ENCODE measurements at regions not wholly inside any gene's neighbourhood (a gene's known extent, or its start where the extent isn't known, plus 50 kb on each side); places are given as distances from the start of the nearest gene placed in this dataset.

DNA sequence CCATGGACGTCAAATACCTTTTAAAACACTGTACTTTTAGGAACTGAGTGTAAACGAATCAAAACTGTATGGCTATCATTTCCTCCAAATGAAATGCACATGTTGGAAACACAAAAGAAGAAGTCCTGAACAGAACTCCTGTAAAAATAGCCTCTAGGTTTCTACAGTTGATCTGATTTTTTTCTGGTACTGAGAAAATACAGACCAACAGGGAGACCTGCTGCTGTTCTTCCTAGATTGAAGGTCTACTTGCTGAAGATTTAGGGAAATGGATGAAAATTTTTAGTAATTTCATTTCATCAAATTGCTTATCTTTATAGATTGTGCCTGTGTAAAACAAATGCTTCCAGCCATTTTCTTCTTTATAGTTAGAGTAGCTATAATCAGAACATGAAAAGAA is 520.4 kb downstream of the SLITRK6 start:
- no peak for DNase-seq

DNA sequence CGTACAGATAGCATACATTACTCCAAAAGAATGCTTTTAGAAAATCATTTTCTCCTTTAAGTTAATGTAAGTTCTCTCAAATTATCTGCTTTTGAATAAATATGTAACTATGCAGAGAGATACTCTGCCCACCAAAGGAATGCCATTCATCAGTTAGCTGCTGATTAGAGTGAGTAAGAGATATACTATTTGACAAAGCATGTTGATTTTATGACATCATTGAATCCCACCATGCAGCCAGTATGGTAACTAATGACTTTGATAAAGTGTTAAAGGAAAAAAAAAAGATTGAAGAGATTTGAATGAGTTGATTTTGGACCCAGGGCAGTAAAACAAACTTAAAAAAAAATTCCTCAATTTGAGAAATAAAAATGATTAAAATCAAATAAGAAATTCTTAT is 521.5 kb downstream of the SLITRK6 start:
- DNase-seq = no peak

DNA sequence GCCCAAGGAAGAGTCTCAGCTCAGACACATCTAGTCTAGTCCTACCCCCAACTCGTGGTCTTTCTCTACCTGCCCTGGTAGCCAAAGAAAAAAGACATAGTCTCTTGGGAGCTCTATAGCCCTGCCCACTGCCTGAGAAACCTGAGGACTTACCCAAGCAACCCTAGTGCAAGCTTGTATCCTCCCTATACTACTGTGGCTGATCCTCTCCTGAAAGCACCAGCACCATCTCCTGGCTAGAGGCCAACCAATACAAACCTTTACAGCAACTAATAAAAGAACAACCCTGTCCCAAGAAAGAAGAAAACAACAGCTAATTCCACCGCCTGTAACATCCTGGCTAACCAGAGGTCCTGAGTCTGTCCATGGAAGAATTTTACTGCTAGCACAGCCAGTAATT is 532.4 kb downstream of the SLITRK6 start:
- no peak for DNase-seq

DNA sequence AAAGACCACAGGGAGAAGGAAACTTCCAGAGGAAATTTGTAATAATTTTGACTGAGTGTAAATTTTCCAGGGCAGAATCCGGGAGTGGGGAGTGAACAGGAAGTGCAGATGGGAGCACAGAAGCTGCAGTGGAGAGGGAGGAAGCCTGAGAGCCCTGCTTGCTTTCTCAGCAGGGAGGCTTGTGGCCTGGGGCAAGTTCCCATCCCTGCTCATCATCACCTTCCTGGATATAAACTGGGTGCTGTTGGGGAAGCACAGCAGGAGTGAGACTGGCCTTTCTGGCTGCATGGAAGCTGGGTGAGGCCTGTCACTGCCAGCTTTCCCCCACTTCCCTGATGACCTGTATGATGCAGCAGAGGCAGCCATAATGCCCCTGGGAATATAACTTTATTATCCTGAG is 532.9 kb downstream of the SLITRK6 start:
- no peak for DNase-seq

DNA sequence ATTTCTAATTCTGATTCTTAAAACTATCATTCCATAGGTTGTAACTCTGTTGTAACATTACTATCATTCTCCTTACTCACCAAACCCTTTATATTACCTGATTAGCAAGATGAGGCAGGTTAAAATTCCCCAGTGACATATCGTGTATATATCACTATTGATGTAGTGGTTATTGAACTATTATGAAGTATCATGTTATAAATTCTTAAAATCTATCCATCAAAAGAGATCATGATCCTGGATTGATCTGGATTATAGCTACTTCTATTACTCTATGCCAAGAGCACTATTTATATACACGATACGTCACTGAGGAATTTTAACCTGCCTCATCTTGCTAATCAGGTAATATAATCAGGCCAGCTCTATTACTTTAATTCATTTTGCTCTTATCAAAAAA is 533.9 kb downstream of the SLITRK6 start:
- DNase-seq = no peak

DNA sequence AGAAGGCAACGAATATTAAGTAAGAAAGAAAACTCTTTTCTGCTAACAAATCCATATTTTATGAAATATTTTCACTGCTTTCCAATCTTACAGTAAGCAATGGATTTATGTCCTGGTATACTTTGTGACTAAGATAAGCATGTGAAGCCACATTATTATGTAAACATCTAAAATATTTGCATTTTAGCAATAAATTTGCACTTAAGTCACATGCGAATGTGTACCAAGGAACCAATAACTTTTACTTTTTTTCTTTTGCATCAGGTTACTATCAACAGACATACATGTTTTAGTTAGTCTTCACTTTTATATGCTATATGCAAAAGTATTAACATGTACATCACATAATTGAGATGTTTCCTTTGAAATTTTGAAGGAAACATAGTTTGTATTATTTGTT is 536.7 kb downstream of the SLITRK6 start:
- DNase-seq = no peak

DNA sequence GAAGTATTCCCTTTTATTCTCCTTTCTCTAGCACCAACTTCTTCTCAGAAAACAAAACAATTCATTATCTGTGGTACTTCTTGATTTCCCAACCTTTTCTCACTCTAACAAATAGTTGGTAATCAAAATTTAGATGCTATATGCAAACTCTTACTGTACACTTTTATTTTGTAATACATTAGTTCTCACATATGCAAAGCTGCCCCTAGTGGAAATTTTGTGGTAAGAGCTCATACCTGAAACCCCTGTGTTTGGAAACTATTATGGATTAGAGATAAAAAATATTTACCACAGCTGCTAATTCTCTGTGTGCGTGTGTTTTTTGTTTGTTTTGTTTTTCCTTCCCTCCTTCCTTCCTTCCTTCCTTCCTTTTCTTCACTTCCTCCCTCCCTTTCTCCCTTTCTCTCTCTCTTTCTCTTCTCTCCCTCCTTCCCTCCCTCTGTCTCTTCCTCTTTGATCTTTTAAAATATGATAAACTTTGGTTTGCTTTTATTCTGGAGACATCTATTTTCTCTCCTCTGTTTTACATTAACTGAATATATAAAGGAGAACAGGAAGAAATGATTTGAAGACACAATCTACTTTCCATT is 537.4 kb downstream of the SLITRK6 start:
- no peak for DNase-seq

DNA sequence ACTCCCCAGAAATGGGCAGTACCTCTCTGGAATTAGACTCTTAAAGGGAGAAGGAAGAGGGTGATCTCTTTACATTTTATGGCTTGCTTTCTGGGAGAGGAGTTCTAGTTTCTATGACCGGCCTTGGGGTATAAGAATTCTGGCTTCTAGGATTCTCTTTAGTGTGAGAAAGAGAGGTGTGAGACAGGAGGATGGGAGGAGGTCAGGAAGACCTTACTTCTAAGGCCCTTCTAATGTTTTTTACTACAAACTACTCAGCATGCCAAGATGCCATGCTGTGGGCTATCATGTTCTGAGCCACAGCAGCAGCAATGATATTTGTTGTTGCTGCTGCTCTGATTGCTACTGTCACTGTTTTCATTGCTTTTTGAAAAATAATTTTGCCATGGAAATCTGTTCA is 538.3 kb downstream of the SLITRK6 start:
- DNase-seq = no peak

DNA sequence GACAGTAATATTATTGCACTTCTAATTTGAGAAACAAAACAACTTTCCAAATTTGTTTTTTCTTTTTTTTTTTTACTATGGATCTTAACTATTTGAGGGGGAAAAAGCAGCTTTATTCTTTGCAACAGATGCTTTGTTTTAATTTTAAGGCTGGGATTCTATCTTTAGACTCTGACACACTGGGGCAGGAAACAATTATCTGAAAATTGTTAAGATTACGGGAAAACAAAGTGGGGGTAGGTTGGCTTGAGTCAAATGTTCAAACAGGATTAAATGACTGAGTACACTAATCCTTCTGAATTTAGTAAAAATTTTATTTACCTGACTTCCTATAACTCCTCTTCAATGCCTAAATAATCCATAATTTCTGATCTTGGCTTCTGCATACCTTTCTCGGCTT is 543.2 kb downstream of the SLITRK6 start:
- no peak for DNase-seq

DNA sequence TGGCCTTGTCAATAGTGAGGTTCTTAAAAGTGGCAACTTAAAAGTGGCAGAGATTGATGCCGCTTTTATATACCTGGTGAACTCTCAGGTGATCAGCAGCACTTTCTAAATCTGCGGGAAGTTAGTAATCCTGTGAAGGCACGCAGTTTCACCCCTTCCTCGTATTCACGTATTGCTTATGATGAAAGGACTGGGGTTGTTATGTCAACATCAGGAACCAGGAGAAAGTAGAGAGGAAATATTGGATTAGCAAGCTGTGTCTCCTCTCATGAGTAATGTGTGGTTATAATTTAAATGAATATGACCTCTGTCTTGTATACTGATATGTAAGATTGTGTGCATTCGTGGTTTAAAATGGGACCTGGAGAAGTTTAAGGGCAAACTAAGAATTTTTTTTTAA is 544.6 kb downstream of the SLITRK6 start:
- DNase-seq = no peak

DNA sequence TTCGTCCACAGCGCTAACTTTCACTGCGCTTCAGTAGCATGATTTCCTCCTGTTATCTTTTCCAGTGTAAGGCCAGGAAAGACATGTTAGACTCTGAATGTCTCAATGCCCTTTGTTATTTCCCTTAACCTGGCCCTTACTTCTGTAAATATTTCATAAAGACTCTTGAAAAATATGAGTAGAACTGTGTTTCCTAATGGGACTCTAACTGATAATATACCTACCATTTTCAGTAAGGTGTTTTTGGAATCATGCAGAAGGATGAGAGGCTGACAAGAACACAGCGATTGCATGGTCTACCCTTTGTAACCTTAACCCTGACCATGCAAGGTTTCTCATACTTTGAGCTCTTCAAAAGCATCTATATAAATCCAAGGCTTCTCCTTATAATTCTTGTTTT is 550.1 kb downstream of the SLITRK6 start:
- DNase-seq = no peak

DNA sequence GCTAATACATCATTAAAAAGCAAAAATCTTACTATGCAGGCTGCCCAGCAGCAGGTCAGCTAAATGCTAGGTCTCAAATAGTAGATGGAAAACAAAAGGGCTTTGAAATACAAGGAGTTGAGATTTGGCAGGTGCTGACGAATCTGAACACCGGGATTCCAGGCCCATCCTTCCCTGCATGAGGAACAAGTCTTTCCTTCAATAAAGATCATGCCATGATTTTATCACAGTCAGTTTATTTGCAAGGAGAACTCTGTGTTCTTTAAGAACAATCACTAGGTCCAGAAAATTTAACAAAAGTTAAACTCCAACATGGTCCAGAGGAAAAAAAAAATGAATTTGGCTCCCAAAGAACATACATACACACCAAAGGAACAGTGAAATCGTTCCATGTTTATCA is 551.4 kb downstream of the SLITRK6 start:
- DNase-seq = no peak

DNA sequence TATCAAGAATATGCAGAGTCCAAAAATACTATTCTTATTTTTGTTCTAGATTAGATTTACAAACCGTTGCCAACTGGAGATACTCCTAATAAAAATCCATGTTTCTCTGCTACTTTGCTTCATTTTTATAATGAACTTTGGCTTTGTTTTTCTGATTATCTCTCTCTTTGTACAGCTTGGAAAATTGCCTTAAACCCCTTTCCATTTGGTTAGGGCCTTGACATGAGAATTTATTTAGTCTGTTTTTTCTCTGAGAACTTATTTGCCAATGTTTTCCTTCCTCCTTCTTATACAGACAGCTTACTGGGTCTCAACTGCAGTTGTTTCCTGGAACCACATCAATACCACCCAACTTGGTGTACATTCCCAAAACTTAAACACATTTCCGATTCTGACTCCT is 555.4 kb downstream of the SLITRK6 start:
- no peak for DNase-seq

DNA sequence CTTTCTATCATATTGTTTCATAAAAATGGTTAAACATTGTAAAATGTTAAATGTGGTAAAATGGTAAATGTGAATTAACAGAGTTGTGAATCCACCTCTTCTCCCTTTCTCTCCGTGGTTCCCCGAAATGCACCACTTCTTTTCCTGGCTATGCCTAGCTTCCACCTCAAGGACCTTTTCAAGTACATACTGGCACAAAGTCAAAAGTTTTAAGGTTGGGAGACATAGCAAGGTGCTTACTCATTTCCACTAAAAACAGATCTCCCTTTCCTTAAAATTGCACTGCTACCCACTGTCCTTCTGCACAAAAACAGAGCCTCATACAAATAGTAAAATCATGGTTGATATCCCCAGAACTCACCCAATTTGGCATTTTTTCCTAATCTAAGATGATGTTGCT is 558.2 kb downstream of the SLITRK6 start:
- no peak for DNase-seq

DNA sequence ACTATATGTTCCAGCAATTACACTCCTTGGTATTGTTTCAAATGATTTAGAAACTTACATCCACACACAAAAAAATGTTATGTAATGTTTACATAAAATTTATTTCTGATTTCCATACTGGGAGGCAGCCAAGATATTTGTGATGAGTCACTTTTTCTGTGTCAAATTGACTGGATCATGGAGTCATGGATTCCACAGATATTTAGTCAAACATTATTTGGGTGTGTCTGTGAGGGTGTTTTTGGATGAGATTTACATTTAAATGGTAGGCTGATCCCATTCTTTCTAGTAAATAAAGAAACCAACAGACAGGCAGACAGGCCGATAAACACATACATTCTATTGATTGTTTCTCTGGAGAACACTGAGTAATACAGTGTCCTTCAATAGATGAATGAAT is 562.8 kb downstream of the SLITRK6 start:
- DNase-seq = no peak

DNA sequence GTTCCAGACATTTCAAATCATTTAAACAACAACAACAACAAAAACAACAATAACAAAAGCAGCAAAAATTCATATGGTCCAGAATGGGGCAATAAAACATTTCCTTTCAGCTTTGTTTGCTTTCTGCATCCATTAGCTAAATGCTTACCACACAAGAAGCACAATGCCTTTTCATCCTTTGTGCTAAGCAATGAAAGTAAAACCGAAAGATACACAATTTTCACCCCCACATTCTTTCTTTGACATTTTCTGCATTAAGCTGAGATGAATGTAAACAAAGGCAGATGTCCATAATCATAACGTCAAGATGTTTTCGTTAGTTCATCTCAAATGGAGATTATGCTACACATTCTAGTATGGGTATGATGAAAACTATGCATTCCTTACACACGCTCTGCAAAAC is 568.5 kb downstream of the SLITRK6 start:
- no peak for DNase-seq

DNA sequence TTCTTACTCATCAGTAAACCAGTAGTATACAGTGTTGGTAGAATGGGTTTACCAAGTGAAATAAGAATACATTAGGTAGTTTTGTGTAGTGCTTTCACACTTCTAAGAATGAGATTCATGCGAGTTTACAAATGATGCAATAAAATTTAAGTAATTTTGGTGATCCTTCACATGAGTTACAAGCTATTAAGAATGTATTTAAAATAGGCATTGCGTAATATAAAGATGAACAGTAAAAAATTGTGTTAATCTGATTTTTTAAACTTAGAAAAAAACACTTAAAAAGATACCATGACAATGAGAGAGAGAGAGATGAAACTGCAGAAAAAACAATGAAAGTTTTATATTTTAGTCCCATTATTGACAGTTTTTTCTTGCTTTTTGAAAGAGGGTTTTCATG is 570.5 kb downstream of the SLITRK6 start:
- DNase-seq = no peak

DNA sequence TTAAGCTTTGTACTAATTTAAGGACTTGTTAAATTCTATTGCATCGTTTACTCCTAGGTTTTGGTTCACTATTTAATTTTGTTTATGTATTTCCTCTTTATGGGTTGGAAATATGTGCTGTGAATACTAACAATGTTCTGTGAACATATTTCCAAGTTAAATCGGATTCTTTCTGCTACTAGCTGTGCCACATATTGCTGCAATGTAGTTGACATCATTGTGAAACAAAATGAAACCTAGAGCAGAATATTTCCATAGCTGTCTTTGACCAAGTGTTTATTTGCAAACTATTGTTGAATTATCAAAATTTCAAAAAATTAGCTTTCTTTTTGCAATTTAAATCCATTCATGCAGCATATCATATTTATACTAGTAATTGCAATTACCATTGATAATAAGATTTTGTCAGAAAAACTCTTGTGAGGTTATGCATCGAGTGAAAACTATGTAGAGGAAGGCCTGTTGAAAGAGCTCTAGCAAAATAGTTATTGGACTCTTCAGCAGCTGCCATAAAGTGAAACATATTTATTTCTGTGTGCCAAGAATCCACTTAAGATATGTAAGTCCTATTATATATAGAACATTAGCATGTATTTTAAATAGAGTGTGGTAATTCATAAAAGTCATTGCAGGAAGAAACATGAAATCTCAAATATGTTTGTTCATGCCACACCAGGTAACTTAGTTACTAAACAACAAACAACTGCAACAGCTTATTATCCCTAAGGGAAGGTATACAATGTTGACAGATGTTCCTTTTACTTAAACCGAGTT is 575.1 kb downstream of the SLITRK6 start:
- no peak for DNase-seq

DNA sequence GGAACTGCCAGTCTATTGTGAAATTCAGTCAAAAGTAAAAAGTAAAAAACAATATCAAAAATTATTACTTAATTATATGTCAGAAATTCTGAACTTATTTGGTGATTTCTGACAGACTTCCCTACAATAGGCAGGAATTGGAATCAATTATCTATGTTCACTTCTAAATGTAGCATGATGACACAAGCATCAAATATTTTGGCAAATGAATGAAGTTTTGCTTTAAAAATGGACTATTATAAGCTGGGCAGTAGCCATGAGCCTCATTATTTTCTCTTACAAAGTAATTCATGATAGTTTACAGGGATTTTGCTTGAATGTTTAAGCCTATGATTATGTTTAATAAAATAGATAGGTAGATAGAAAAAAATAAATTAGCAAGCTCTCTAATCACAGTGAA is 582.6 kb downstream of the SLITRK6 start:
- no peak for DNase-seq

DNA sequence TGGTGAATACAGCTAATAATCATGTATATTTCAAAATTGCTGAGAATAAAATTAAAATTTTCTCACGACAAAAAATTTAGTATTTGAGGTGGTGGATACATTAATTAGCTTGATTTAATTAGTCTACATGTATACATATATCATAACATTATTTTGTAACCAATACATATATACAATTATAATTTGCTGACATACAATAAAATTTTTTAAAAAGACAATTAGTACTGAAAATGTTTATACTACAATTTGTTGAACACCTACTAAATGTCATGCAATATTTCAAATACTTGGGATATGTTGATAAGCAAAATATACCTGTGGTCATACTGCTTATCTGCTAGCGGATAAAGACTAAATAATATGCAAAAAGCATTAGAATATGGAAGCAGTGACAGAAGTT is 586.5 kb downstream of the SLITRK6 start:
- DNase-seq = no peak

DNA sequence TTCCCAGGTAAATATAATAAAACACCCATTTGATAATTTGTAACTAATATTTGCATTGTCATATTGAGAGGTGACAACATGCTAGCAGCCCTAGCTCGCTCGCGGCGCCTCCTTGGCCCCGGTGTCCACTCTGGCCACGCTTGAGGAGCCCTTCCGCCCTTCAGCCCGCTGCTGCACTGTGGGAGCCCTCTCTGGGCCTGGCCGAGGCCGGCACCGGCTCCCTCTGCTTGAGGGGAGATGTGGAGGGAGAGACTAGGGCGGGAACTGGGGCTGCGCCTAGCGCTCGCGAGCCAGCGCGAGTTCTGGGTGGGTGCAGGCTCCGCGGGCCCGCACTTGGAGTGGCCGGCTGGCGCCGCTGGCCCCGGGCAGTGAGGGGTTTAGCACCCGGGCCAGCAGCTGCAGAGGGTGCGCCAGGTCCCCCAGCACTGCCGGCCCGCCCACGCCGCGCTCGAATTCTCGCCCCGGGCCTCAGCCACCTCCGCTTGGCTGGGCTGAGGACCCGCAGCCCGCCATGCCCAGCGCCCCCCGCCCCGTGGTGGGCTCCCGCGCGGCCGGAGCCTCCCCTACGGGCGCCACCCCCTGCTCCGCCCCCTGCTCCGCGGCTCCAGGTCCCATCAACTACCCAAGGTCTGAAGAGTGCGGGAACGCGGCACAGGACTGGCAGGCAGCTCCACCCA is 594.4 kb downstream of the SLITRK6 start:
- DNase-seq = no peak

DNA sequence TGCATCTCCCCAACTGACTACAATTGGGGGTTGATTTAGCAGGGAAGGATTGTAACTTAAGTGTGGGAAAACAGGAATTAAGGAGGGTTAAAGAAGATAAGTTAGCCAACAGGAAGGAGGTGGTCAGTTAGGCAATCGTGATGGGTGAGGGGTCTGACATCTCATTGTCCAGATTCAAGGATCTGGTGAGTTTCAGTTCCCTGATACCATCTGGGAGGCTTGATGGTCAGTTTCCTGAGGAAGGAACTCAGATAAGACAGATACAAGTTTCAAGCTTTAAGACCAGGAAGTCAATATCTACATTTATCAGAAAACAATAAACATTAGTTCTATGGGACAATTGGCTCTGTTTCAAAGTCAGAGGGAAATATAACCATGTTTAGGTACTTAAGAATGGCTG is 601.8 kb downstream of the SLITRK6 start:
- DNase-seq = no peak

DNA sequence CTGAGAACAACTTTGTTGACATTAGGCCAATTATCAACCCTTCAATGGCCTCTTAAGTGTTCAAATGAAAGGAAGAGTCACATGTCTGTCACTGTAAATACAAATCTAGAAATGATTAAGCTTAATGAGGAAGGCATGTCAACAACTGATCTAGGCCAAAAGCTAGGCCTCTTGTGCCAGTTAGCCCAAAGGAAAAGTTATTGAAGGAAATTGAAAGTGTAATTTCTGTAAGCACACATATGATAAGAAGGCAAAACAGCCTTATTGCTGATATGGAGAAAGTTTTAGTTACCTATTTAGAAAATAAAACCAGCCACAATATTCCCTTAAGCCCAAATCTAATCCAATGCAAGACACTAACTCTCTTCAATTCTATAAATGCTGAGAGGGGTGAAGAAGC is 604.7 kb downstream of the SLITRK6 start:
- DNase-seq = no peak

DNA sequence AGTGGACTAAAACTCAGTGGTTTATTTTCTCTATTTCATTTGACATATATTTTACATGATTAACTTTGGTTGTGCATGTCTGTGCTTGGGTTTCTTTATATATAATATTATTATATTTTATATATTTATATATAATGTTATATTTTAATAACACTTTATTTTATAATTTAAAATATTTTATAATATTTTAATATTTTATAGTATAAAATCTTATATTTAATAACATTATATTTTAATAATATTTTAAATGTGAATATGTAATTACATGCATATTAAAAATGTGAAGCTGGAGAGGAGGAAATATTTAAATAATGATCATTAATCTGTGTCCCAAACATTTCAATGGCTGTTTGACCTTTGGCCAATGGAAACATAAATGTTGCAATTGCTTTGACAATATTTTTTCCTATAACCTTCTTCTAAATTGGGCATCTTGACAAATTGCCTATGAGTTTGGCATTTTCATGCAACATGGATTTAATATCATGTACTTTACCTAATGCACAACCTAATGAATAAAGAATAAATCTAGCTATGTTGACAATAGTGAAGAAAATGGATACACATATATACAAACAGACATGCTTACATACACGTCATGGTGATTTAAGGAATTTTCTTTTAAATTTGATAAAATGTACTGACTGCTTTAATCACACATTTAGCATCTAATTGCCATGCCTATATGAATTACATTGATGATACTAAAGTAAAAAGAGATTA is 607.1 kb downstream of the SLITRK6 start:
- no peak for DNase-seq
